Endodermal cell (in vitro differentiated cells): ENCODE measurements at regions not wholly inside any gene's neighbourhood (a gene's known extent, or its start where the extent isn't known, plus 50 kb on each side); places are given as distances from the start of the nearest gene placed in this dataset.
"Not testable (repeated sequence)": the region's sequence is repeated elsewhere in the genome, so short reads cannot be mapped to it uniquely, and the experiment has no call there.

Source experiments
- DNase-seq: peaks from one replicate; pipeline ENCODE4 v3.0.0-alpha.2; 2017
- H3K27ac ChIP-seq: 2 replicates; pipeline ENCODE4 v1.5.1; 2013; ENCODE audit warnings: mild to moderate bottlenecking, low read depth, low read length, moderate library complexity
- H3K27me3 ChIP-seq: 2 replicates; pipeline ENCODE4 v1.6.1; 2013; ENCODE audit warnings: mild to moderate bottlenecking, low read length, moderate library complexity; ENCODE audit not compliant: insufficient read depth, control insufficient read depth, poor library complexity, severe bottlenecking
- H3K36me3 ChIP-seq: 2 replicates; pipeline ENCODE4 v1.7.0; 2013; ENCODE audit warnings: mild to moderate bottlenecking, low read length, moderate library complexity; ENCODE audit not compliant: control insufficient read depth, insufficient read depth
- H3K4me1 ChIP-seq: one replicate; pipeline ENCODE4 v1.7.0; 2013; ENCODE audit warnings: low read length; ENCODE audit not compliant: control insufficient read depth, insufficient read depth
- H3K4me3 ChIP-seq: 2 replicates; pipeline ENCODE4 v1.5.1; 2013; ENCODE audit warnings: mild to moderate bottlenecking, low read length, moderate library complexity
- H3K9ac ChIP-seq: 2 replicates; pipeline ENCODE4 v1.6.1; 2013; ENCODE audit warnings: mild to moderate bottlenecking, low read length, moderate library complexity; ENCODE audit not compliant: poor library complexity, severe bottlenecking; ENCODE audit errors: extremely low read depth
- H3K9me3 ChIP-seq: 2 replicates; pipeline ENCODE4 v1.6.1; 2013; ENCODE audit warnings: mild to moderate bottlenecking, low read length, moderate library complexity; ENCODE audit not compliant: control insufficient read depth
- H3K27ac Mint-ChIP-seq: 2 replicates; pipeline ENCODE4 v1.8.0; 2020; ENCODE audit warnings: mixed read lengths
- H3K27me3 Mint-ChIP-seq: 2 replicates; pipeline ENCODE4 v1.8.0; 2021; ENCODE audit warnings: mild to moderate bottlenecking, mixed read lengths; ENCODE audit not compliant: insufficient read depth
- H3K36me3 Mint-ChIP-seq: 2 replicates; pipeline ENCODE4 v1.8.0; 2020; ENCODE audit warnings: low read depth, mixed read lengths
- H3K4me1 Mint-ChIP-seq: 2 replicates; pipeline ENCODE4 v1.8.0; 2020; ENCODE audit warnings: mixed read lengths
- H3K4me3 Mint-ChIP-seq: 2 replicates; pipeline ENCODE4 v1.8.0; 2020; ENCODE audit warnings: mild to moderate bottlenecking, moderate library complexity, mixed read lengths
- H3K9me3 Mint-ChIP-seq: 2 replicates; pipeline ENCODE4 v1.8.0; 2020; ENCODE audit warnings: mild to moderate bottlenecking, mixed read lengths
- WGBS, 2 experiments: methylation state at CpG; one replicate each; pipeline versions ENCODE4 v1.1.5 to v1.1.7; 2013; ENCODE audit warnings: missing lambda C conversion rate in 2 of 2, mixed read lengths in 1 of 2; ENCODE audit not compliant: insufficient coverage in 1 of 2, insufficient read length in 1 of 2; 5-methylcytosine and 5-hydroxymethylcytosine counted together
- TF ChIP-seq, protein P1 (sequence below): fragments of 200-600 bp; sonication (generic); conservative IDR thresholded peaks from 2 replicates; pipeline ENCODE4 v1.5.0; 2021; ENCODE audit warnings: antibody characterized with exemption, mild to moderate bottlenecking

DNA sequence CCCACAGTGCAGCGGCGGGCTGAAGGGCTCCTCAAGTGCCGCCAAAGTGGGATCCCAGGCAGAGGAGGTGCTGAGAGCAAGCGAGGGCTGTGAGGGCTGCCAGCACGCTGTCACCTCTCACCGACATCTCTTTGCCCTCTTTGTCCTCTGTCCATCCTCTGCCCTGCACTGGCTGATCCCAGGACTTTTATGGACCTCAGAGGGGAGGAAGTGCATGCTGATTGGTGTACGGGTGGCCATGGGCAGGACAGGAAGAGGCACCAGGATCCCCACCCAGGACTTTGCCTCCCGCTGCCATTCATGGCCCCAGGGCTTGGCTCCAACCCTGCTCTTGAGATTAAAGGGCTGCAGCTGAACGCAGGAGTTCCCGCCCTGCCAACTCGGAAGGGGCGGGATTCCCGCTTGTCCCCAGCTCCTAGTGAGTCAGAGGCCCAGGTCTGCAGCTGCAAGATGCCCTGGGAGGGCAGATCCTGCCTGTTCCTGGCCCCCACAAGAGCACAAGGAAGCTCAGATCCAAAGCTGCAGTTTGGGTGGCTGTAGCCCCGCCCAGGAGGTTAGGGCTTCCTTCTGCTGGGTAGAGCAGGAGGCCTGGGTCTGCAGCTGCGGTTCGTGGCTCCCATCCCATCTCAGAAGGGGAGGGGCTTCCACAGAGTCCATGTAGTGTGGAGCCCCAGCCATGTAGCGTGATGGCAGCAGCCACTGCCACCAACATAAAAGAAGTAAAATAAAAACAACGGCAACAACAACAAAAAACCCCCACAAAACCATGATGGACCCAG lies 1716.7 kb downstream of the SLITRK1 start:
- Mint-ChIP-seq H3K27me3 (no peaks in the 10 kb centered on the region), H3K4me3 (no peak overlapping the region), H3K36me3 (no peaks in the 10 kb centered on the region), H3K9me3 (peaks cover 8% of the 10 kb centered on the region), H3K27ac (no peak overlapping the region), H3K4me1 (no peaks in the 10 kb centered on the region)
- Histone ChIP-seq H3K4me3 (no peak overlapping the region), H3K27me3 (no peaks in the 10 kb centered on the region), H3K27ac (no peak overlapping the region), H3K9me3 (no peaks in the 10 kb centered on the region), H3K36me3 (no peaks in the 10 kb centered on the region), H3K9ac (no peak overlapping the region), H3K4me1 (no peaks in the 10 kb centered on the region)
- WGBS, 2 experiments, result 92 to 96% methylated on average over 5 to 18 of the region's 18 CpGs
- no peak for DNase-seq
- TF ChIP-seq, protein P1, sequence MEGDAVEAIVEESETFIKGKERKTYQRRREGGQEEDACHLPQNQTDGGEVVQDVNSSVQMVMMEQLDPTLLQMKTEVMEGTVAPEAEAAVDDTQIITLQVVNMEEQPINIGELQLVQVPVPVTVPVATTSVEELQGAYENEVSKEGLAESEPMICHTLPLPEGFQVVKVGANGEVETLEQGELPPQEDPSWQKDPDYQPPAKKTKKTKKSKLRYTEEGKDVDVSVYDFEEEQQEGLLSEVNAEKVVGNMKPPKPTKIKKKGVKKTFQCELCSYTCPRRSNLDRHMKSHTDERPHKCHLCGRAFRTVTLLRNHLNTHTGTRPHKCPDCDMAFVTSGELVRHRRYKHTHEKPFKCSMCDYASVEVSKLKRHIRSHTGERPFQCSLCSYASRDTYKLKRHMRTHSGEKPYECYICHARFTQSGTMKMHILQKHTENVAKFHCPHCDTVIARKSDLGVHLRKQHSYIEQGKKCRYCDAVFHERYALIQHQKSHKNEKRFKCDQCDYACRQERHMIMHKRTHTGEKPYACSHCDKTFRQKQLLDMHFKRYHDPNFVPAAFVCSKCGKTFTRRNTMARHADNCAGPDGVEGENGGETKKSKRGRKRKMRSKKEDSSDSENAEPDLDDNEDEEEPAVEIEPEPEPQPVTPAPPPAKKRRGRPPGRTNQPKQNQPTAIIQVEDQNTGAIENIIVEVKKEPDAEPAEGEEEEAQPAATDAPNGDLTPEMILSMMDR, result no peak

DNA sequence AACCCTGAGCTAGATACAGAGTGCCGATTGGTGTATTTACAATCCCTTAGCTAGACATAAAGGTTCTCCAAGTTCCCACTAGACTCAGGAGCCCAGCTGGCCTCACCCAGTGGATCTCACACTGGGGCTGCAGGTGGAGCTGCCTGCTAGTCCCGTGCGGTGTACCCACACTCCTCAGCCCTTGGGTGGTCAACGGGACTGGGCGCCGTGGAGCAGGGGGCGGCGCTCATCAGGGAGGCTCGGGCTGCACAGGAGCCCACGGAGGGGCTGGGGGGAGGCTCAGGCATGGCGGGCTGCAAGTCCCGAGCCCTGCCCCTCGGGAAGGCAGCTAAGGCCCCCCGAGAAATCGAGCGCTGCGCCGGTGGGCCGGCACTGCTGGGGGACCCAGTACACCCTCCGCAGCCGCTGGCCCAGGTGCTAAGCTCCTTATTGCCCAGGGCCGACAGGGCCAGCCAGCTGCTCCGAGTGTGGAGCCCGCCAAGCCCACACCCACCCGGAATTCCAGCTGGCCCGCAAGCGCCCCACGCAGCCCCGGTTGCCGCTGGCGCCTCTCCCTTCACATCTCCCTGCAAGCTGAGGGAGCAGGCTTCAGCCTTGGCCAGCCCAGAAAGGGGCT lies 1717.4 kb downstream of the SLITRK1 start:
- not testable (repeated sequence) for DNase-seq, H3K27ac Mint-ChIP-seq, H3K9ac ChIP-seq, H3K4me1 Mint-ChIP-seq, H3K9me3 ChIP-seq, H3K27me3 ChIP-seq, H3K27me3 Mint-ChIP-seq, H3K4me3 ChIP-seq, H3K9me3 Mint-ChIP-seq, H3K27ac ChIP-seq, H3K36me3 ChIP-seq, H3K36me3 Mint-ChIP-seq, H3K4me3 Mint-ChIP-seq, H3K4me1 ChIP-seq
- 93 to 96% methylated on average over 9 to 31 of the region's 31 CpGs for WGBS, 2 experiments

DNA sequence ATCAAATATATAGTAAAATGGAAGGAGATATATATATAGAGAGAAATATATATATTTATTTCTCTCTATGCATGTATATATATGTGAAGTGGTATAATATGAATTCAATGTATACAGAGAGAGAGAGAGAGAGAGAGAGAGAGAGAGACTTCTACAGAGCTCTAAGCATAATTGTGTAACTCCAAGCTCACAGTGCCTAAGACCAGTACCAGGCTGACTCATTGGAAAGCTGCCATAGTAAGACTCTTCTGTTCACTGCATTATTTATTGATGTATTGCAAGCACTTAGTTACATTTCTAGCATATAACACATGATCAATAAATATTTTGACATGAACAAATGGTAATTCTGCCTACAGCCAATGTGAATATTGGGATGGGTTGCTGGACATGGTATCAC lies 1734.7 kb downstream of the SLITRK1 start:
- Mint-ChIP-seq H3K36me3 (no peaks in the 10 kb centered on the region), H3K4me3 (no peak overlapping the region), H3K4me1 (no peaks in the 10 kb centered on the region), H3K9me3 (no peaks in the 10 kb centered on the region), H3K27me3 (no peaks in the 10 kb centered on the region), H3K27ac (no peak overlapping the region)
- DNase-seq, result no peak
- Histone ChIP-seq H3K27me3 (no peaks in the 10 kb centered on the region), H3K27ac (no peak overlapping the region), H3K9me3 (no peaks in the 10 kb centered on the region), H3K9ac (no peak overlapping the region), H3K4me3 (no peak overlapping the region), H3K36me3 (no peaks in the 10 kb centered on the region), H3K4me1 (no peaks in the 10 kb centered on the region)
- TF ChIP-seq, protein P1, result no peak
